Esophagus muscularis mucosa (tissue), 2 donors: ENCODE measurements at regions not wholly inside any gene's neighbourhood (a gene's known extent, or its start where the extent isn't known, plus 50 kb on each side); places are given as distances from the start of the nearest gene placed in this dataset.

ENCODE experiments used
- POLR2A ChIP-seq: fragments of 450-650 bp; IDR thresholded peaks from one replicate; pipeline ENCODE4 v1.6.1; 2017; ENCODE audit warnings: antibody characterized with exemption, moderate library complexity, mild to moderate bottlenecking, low read depth
- POLR2AphosphoS5 ChIP-seq, 2 donors: sonication (generic); formaldehyde crosslinking; IDR thresholded peaks; one replicate each; pipeline ENCODE4 v1.6.1; 2017; ENCODE audit warnings: antibody characterized with exemption in 2 of 2

- TF ChIP-seq POLR2A, result no peak
- TF ChIP-seq POLR2AphosphoS5 (IDR thresholded peaks at IDR 0.05), result no peak
Measured at GRCh38 chr6:111979633-111980032, 74.3 kb upstream of the CCN6 start.
